Upper lobe of left lung (tissue), 4 donors: ENCODE measurements at regions not wholly inside any gene's neighbourhood (a gene's known extent, or its start where the extent isn't known, plus 50 kb on each side); places are given as distances from the start of the nearest gene placed in this dataset.

Experiments used
- EP300 ChIP-seq, 4 donors: sonication (generic); formaldehyde crosslinking; IDR thresholded peaks; one replicate each; pipeline ENCODE4 v1.5.1; 2017; ENCODE audit warnings: antibody characterized with exemption in 4 of 4, control low read depth in 2 of 4
- POLR2A ChIP-seq, 4 donors: fragments of 450-650 bp; IDR thresholded peaks; one replicate each; pipeline ENCODE4 v1.5.1; 2016 to 2017; ENCODE audit warnings: antibody characterized with exemption in 4 of 4, mild to moderate bottlenecking in 2 of 4

DNA sequence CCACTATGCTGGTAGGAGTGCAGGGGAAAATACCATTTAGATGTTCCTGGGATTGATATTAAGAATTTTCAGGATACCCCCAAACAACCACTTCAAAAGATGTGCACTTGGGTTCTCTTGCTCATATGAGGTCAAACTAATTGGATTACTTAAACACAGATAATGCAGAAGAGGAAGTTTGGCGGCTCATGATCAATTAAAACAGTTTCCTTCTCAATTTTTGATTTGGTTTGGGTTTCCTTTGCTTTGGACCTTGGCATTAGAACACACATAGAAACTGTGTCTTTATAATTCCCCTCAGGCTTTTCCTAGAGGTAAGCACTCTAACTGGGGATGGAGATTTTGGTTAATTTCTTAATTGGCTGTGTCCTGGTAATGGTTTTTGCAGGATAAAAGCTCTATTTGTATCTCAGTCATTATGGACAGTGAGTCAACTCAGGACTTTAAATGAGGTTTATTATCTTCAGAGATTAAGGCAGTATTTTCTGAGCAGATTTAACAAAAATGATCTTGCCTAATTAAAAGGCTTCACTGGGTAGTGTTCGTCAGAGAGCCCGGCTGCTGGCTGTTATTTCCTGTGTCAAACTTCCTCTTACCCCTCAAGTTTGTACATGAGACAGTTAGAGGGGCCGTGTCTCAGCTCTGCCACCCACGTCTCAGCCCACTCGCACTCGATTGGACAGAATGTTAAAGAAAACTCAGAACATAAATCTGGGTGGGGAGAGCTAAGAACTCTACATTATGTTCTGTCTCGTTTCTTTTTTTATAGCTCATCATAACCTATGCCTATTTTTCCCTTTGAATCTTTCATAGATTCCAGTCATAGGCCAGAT lies 50.3 kb upstream of the PREP start:
- no peak for TF ChIP-seq EP300 (IDR thresholded peaks at IDR 0.05)
- peak in 1 of 4 donors; percentile 51 for TF ChIP-seq POLR2A (IDR thresholded peaks at IDR 0.05)
